ENCODE measurements at regions not wholly inside any gene's neighbourhood (a gene's known extent, or its start where the extent isn't known, plus 50 kb on each side); places are given as distances from the start of the nearest gene placed in this dataset.

DNA sequence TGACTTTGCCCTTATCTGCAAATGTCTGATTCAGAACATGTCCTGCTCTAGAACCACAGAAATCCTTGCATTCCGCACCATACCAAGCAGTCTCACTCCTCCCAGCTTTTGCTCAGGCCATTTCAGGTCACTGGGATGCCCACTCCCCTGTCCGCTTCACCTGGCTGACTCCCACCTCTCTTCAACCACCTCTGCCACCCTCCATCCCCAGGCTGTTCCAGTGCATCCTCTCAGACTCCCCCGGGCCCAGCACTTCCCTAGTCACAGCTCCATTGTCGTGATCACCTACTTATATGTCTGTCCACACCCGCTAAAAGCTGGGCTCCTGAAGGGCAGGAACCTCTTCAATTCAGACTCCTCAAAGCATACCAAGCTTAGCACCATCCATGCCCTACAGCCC, 58.4 kb upstream of the CDH5 start:
- TF ChIP-seq, protein P1, sequence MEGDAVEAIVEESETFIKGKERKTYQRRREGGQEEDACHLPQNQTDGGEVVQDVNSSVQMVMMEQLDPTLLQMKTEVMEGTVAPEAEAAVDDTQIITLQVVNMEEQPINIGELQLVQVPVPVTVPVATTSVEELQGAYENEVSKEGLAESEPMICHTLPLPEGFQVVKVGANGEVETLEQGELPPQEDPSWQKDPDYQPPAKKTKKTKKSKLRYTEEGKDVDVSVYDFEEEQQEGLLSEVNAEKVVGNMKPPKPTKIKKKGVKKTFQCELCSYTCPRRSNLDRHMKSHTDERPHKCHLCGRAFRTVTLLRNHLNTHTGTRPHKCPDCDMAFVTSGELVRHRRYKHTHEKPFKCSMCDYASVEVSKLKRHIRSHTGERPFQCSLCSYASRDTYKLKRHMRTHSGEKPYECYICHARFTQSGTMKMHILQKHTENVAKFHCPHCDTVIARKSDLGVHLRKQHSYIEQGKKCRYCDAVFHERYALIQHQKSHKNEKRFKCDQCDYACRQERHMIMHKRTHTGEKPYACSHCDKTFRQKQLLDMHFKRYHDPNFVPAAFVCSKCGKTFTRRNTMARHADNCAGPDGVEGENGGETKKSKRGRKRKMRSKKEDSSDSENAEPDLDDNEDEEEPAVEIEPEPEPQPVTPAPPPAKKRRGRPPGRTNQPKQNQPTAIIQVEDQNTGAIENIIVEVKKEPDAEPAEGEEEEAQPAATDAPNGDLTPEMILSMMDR (IDR thresholded peaks at IDR 0.05): no peak
- TF ChIP-seq EZH2 (IDR thresholded peaks at IDR 0.05; ENCODE audit: borderline replicate concordance, insufficient read depth, low read depth, low read length, poor library complexity, severe bottlenecking): no peak
